ENCODE measurements at regions not wholly inside any gene's neighbourhood (a gene's known extent, or its start where the extent isn't known, plus 50 kb on each side); places are given as distances from the start of the nearest gene placed in this dataset.

GRCh38 chr10:2674451-2674850 is 392.9 kb upstream of the PFKP start:
- Histone ChIP-seq H3K27ac (ENCODE audit: low read depth in 1 of 2, low read length in 2 of 2) (no peak overlapping the region), H3K27me3 (ENCODE audit: control insufficient read depth in 4 of 4, insufficient read depth in 4 of 4, low read length in 3 of 4) (no peaks in the 10 kb centered on the region), H3K9ac (ENCODE audit: low read depth in 1 of 2, low read length in 2 of 2) (no peak overlapping the region), H3K4me1 (ENCODE audit: control insufficient read depth in 4 of 4, insufficient read depth in 4 of 4, low read length in 3 of 4) (no peaks in the 10 kb centered on the region), H3K4me3 (ENCODE audit: low read depth in 1 of 3, low read length in 3 of 3) (no peak overlapping the region), H3K36me3 (ENCODE audit: control insufficient read depth in 4 of 4, insufficient read depth in 3 of 4, low read depth in 1 of 4, low read length in 3 of 4) (no peaks in the 10 kb centered on the region), H3K9me3 (ENCODE audit: control insufficient read depth in 4 of 4, low read length in 3 of 4) (no peaks in the 10 kb centered on the region)
- no peak for DNase-seq (ENCODE audit: low spot score)
- no peak for TF ChIP-seq SP1 (IDR thresholded peaks at IDR 0.05)
- TF ChIP-seq FOXA1 (IDR thresholded peaks at IDR 0.05) = no peak
- no peak for TF ChIP-seq CTCF (IDR thresholded peaks at IDR 0.05; ENCODE audit: low read depth, low read length, missing input control)
- no peak for TF ChIP-seq YY1 (IDR thresholded peaks at IDR 0.05)
- TF ChIP-seq, protein P1, sequence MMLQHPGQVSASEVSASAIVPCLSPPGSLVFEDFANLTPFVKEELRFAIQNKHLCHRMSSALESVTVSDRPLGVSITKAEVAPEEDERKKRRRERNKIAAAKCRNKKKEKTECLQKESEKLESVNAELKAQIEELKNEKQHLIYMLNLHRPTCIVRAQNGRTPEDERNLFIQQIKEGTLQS (IDR thresholded peaks at IDR 0.05) = no peak
- TF ChIP-seq MAX (IDR thresholded peaks at IDR 0.05) = no peak
- no peak for TF ChIP-seq HNF4A (conservative IDR thresholded peaks at IDR 0.05)
- no peak for TF ChIP-seq ZBTB33 (IDR thresholded peaks at IDR 0.05)
- no peak for TF ChIP-seq NR2F2 (IDR thresholded peaks at IDR 0.05)
- TF ChIP-seq GABPA (IDR thresholded peaks at IDR 0.05 in 1 of 2, conservative IDR thresholded peaks at IDR 0.05 in 1 of 2) = no peak
- no peak for TF ChIP-seq JUND (IDR thresholded peaks at IDR 0.05)
- TF ChIP-seq RXRA (IDR thresholded peaks at IDR 0.05) = no peak
- no peak for TF ChIP-seq RAD21 (IDR thresholded peaks at IDR 0.05)
- TF ChIP-seq HNF4G (IDR thresholded peaks at IDR 0.05) = no peak

- no peak overlapping the region for H3K27ac ChIP-seq (ENCODE audit: low read depth in 1 of 2, low read length in 2 of 2)
- no peak for TF ChIP-seq MAX (IDR thresholded peaks at IDR 0.05)
- no peaks in the 10 kb centered on the region for H3K9me3 ChIP-seq (ENCODE audit: control insufficient read depth in 4 of 4, low read length in 3 of 4)
- no peak overlapping the region for H3K9ac ChIP-seq (ENCODE audit: low read depth in 1 of 2, low read length in 2 of 2)
- H3K4me3 ChIP-seq (ENCODE audit: low read depth in 1 of 3, low read length in 3 of 3) = no peak overlapping the region
- DNase-seq (ENCODE audit: low spot score) = no peak
- H3K36me3 ChIP-seq (ENCODE audit: control insufficient read depth in 4 of 4, insufficient read depth in 3 of 4, low read depth in 1 of 4, low read length in 3 of 4) = no peaks in the 10 kb centered on the region
- no peaks in the 10 kb centered on the region for H3K27me3 ChIP-seq (ENCODE audit: control insufficient read depth in 4 of 4, insufficient read depth in 4 of 4, low read length in 3 of 4)
- 73% methylated on average over 7 of the region's 7 CpGs for WGBS
- H3K4me1 ChIP-seq (ENCODE audit: control insufficient read depth in 4 of 4, insufficient read depth in 4 of 4, low read length in 3 of 4) = no peaks in the 10 kb centered on the region
These were observed 396.5 kb upstream of the PFKP start for GRCh38 chr10:2670864-2671263.

DNA sequence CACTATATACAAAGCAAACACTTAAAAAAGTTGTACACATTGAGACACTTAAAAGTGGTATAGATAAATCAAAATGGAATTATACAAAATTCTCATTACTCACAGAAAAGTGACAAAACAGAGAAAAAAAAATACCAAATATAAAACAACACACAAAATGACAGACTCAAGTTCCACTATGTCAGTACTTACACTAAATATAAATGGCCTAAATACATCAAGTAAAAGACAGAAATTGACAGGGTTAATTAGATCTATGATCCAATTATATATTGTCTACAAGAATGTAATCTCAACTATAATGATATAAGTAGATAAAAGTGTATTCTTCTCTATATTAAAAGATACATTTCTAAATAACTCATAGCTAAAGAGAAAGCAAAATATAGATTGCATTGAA is 401.6 kb upstream of the PFKP start:
- Histone ChIP-seq H3K4me1 (ENCODE audit: control insufficient read depth in 4 of 4, insufficient read depth in 4 of 4, low read length in 3 of 4) (no peaks in the 10 kb centered on the region), H3K27me3 (ENCODE audit: control insufficient read depth in 4 of 4, insufficient read depth in 4 of 4, low read length in 3 of 4) (no peaks in the 10 kb centered on the region), H3K4me3 (ENCODE audit: low read depth in 1 of 3, low read length in 3 of 3) (no peak overlapping the region), H3K9ac (ENCODE audit: low read depth in 1 of 2, low read length in 2 of 2) (no peak overlapping the region), H3K27ac (ENCODE audit: low read depth in 1 of 2, low read length in 2 of 2) (no peak overlapping the region), H3K9me3 (ENCODE audit: control insufficient read depth in 4 of 4, low read length in 3 of 4) (peaks cover 0 to 6% (median 0%) of the 10 kb centered on the region in 4 donors), H3K36me3 (ENCODE audit: control insufficient read depth in 4 of 4, insufficient read depth in 3 of 4, low read depth in 1 of 4, low read length in 3 of 4) (no peaks in the 10 kb centered on the region)
- no peak for DNase-seq (ENCODE audit: low spot score)
- TF ChIP-seq SP1 (IDR thresholded peaks at IDR 0.05) (no peak), FOXA1 (IDR thresholded peaks at IDR 0.05) (no peak), EGR1 (IDR thresholded peaks at IDR 0.05; ENCODE audit: low read depth in 2 of 2) (no peak), ZBTB33 (IDR thresholded peaks at IDR 0.05) (no peak), RAD21 (IDR thresholded peaks at IDR 0.05) (no peak), REST (IDR thresholded peaks at IDR 0.05) (no peak), FOXA2 (IDR thresholded peaks at IDR 0.05) (no peak)
